Astrocyte of the spinal cord (primary cell): ENCODE measurements at regions not wholly inside any gene's neighbourhood (a gene's known extent, or its start where the extent isn't known, plus 50 kb on each side); places are given as distances from the start of the nearest gene placed in this dataset.

Experiments
- DNase-seq: peaks from one replicate; pipeline ENCODE4 v3.0.0; 2011; ENCODE audit warnings: low read depth, low spot score
- H3K4me3 ChIP-seq: 2 replicates; pipeline ENCODE4 v1.5.1; 2011; ENCODE audit warnings: low read depth, mild to moderate bottlenecking, low read length, moderate library complexity
- in situ Hi-C: cut with HindIII; loops from 2 replicates; pipeline ENCODE4 v1.10.0; 2017; ENCODE audit warnings: low sequenced_read_pairs
- TF ChIP-seq, protein P1 (sequence below): IDR thresholded peaks from 2 replicates; pipeline ENCODE4 v1.5.1; 2012; ENCODE audit warnings: low read depth, mild to moderate bottlenecking, low read length, inconsistent platforms

DNA sequence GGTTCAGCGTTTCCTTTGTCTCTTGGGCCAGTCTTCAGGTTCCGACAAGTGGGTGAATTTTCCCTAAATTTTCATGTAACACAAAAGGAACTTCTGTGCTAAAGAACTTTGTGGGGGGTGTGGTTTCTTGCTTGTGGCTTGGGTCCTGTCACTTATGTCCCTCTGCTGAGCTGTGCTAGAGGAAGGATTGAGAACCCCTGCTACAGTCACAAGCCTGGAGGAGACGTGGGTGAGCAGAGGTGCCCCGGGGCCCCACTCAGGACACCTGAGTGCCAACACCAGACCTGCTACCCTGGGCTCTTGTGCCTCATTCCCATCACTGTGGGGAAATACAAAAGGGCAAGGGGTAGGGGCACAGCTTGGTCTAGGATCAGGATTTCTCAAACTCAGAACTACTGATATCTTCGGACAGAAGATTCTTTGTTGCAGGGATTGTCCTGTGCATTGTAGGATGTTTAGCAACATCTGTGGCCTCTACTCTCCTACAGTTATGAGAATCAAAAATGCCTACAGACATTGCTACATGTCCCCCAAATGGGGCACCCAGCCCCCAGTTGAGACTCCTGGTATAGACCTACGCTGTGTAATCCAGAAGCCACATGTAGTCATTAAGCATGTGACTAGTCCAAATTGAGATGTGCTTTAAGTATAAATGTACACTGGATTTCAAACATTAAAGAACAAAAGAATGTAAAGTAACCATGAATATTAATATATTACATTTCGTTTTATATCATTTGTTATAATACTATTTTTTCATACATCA is 128.7 kb downstream of the LY86 start:
- in situ Hi-C loops, result no loop called here
- TF ChIP-seq, protein P1, sequence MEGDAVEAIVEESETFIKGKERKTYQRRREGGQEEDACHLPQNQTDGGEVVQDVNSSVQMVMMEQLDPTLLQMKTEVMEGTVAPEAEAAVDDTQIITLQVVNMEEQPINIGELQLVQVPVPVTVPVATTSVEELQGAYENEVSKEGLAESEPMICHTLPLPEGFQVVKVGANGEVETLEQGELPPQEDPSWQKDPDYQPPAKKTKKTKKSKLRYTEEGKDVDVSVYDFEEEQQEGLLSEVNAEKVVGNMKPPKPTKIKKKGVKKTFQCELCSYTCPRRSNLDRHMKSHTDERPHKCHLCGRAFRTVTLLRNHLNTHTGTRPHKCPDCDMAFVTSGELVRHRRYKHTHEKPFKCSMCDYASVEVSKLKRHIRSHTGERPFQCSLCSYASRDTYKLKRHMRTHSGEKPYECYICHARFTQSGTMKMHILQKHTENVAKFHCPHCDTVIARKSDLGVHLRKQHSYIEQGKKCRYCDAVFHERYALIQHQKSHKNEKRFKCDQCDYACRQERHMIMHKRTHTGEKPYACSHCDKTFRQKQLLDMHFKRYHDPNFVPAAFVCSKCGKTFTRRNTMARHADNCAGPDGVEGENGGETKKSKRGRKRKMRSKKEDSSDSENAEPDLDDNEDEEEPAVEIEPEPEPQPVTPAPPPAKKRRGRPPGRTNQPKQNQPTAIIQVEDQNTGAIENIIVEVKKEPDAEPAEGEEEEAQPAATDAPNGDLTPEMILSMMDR, result no peak
- no peak overlapping the region for H3K4me3 ChIP-seq
- DNase-seq, result no peak

DNA sequence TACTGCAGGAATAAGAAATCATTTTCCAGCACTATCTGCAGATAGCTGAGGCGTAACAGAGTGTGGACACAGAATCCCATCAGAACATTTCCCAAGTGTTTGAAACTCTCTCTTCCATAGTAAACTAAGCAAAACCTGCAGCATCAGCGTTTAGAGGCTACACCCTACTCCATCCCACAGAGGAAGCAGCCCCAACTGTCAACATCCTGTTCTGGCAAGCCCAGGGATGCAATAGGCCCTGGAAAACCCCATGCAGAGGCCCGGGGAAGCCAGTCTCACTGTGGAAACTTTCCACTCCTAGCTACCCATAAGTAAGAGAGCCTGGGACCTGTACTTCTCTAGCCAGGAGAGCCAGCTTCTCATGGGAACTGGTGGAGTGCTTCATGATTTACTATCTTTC is 129.4 kb downstream of the LY86 start:
- DNase-seq, result no peak
- TF ChIP-seq, protein P1, result no peak
- in situ Hi-C loops, result no loop called here
- no peak overlapping the region for H3K4me3 ChIP-seq

DNA sequence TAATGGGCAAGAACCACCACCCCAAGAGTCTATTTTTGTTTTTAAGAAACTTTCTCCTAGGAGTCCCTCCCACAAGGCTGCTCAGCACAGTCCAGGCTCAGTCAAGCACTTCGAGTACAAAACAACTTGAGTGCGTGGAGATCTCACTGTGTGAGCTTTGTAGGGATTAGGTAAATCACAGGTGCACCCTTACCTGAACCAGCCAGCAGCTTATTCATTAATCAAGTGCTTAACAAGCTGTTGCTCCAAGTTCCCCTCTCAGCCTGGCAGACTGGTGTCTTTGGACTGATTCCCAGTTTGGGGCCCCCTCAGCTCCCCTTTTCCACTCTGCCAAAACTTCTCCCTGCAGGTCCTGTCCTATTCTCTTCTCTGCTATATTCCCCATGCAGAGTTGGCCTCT is 133.1 kb downstream of the LY86 start:
- TF ChIP-seq, protein P1, result no peak
- DNase-seq, result no peak
- in situ Hi-C loops, result no loop called here
- H3K4me3 ChIP-seq, result no peak overlapping the region

DNA sequence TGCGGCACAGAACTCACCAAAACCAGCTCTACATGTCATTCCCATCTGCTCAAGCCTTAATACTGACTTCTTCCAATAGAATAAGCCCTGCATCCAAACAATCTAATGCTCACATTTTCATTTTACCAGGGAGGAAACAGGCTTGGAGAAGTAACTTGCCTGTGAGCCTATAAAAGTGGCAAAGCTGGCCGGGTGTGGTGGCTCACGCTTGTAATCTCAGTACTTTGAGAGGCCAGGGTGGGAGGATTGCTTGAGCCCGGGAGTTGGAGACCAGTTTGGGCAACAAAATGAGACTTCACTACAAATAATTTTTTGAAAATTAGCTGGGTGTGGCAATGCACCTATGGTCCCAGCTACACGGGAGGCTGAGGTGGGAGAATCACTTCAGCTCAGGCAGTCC is 133.7 kb downstream of the LY86 start:
- TF ChIP-seq, protein P1, result no peak
- in situ Hi-C loops, result no loop called here
- no peak overlapping the region for H3K4me3 ChIP-seq
- no peak for DNase-seq

- no peak overlapping the region for H3K4me3 ChIP-seq
- TF ChIP-seq, protein P1, result no peak
- in situ Hi-C loops, result no loop called here
- DNase-seq, result no peak
Measured at GRCh38 chr6:6723361-6723760, 134.8 kb downstream of the LY86 start.

DNA sequence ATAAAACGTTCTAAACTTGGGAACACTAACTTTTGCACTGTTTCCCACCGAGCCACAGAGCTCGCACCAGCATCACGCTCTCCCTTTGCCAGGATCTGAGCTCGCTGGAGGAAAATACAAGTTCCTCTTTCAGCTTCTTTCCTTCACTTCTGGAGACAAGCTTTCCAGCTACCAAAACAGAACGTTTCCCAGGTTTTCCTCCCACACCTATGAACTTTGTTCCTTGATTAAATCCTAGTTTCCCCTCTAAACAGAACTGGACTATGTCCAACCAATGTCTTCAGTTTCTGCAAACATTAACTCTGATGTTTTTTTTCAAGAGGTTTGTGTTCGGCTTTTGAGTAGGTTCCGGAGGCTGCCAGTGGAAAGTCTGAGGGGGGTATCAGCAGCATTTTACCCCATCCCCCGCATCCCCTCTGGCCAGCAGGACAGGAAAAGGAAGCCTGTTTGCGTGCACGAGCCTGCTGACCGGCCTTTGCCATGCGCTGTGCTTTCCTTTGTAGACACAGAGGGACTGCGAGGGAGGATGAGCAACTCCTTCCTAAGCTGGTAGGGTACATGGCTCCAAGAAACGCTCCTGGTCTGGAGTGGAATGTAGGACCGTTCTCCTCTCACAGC is 135.5 kb downstream of the LY86 start:
- no peak for DNase-seq
- H3K4me3 ChIP-seq, result no peak overlapping the region
- TF ChIP-seq, protein P1, result no peak
- in situ Hi-C loops, result no loop called here
